ENCODE measurements at regions not wholly inside any gene's neighbourhood (a gene's known extent, or its start where the extent isn't known, plus 50 kb on each side); places are given as distances from the start of the nearest gene placed in this dataset.
"Not testable (repeated sequence)": the region's sequence is repeated elsewhere in the genome, so short reads cannot be mapped to it uniquely, and the experiment has no call there.

- H3K36me3 Mint-ChIP-seq, H3K4me1 Mint-ChIP-seq, H3K27ac Mint-ChIP-seq, DNase-seq, H3K4me3 Mint-ChIP-seq, H3K27me3 Mint-ChIP-seq, POLR2A ChIA-PET, ATAC-seq: not testable (repeated sequence)
- H3K9me3 Mint-ChIP-seq = peaks cover 0 to 21% (median 10%) of the 10 kb centered on the region in 9 donors
Measured at GRCh38 chr13:91057507-91057906, 290.0 kb upstream of the MIR17HG start.

GRCh38 chr13:91058066-91058465 lies 289.4 kb upstream of the MIR17HG start:
- Mint-ChIP-seq H3K4me1 (no peaks in the 10 kb centered on the region), H3K27ac (no peak overlapping the region), H3K27me3 (no peaks in the 10 kb centered on the region), H3K36me3 (no peaks in the 10 kb centered on the region), H3K4me3 (no peak overlapping the region), H3K9me3 (peaks cover 0 to 21% (median 10%) of the 10 kb centered on the region in 9 donors)
- POLR2A ChIA-PET = no interaction called here
- ATAC-seq (no peak), DNase-seq (no peak)

- ATAC-seq = no peak
- POLR2A ChIA-PET = no interaction called here
- no peaks in the 10 kb centered on the region for H3K4me1 Mint-ChIP-seq
- no peak overlapping the region for H3K4me3 Mint-ChIP-seq
- H3K36me3 Mint-ChIP-seq = no peaks in the 10 kb centered on the region
- no peaks in the 10 kb centered on the region for H3K27me3 Mint-ChIP-seq
- DNase-seq = no peak
- H3K9me3 Mint-ChIP-seq = peaks cover 0 to 21% (median 10%) of the 10 kb centered on the region in 9 donors
- H3K27ac Mint-ChIP-seq = no peak overlapping the region
Measured at GRCh38 chr13:91058919-91059318, 288.6 kb upstream of the MIR17HG start.

- DNase-seq (no peak), ATAC-seq (no peak)
- peaks cover 0 to 10% (median 0%) of the 10 kb centered on the region in 9 donors for H3K9me3 Mint-ChIP-seq
- no peaks in the 10 kb centered on the region for H3K36me3 Mint-ChIP-seq
- POLR2A ChIA-PET = no interaction called here
- no peak overlapping the region for H3K4me3 Mint-ChIP-seq
- no peaks in the 10 kb centered on the region for H3K4me1 Mint-ChIP-seq
- H3K27me3 Mint-ChIP-seq = peaks cover 0 to 3% (median 0%) of the 10 kb centered on the region in 5 donors
- no peak overlapping the region for H3K27ac Mint-ChIP-seq
Measured at GRCh38 chr13:91066745-91067144, 280.7 kb upstream of the MIR17HG start.

GRCh38 chr13:91072486-91072885 lies 275.0 kb upstream of the MIR17HG start:
- POLR2A ChIA-PET = no interaction called here
- no peak for ATAC-seq
- Mint-ChIP-seq H3K36me3 (no peaks in the 10 kb centered on the region), H3K9me3 (peaks cover 0 to 10% (median 0%) of the 10 kb centered on the region in 9 donors), H3K4me3 (no peak overlapping the region), H3K4me1 (no peaks in the 10 kb centered on the region), H3K27ac (no peak overlapping the region), H3K27me3 (peaks cover 0 to 6% (median 0%) of the 10 kb centered on the region in 5 donors)
- no peak for DNase-seq

GRCh38 chr13:91074091-91074490 lies 273.4 kb upstream of the MIR17HG start:
- no peaks in the 10 kb centered on the region for H3K4me1 Mint-ChIP-seq
- H3K4me3 Mint-ChIP-seq = no peak overlapping the region
- POLR2A ChIA-PET = no interaction called here
- peaks cover 0 to 10% (median 0%) of the 10 kb centered on the region in 9 donors for H3K9me3 Mint-ChIP-seq
- H3K27me3 Mint-ChIP-seq = peaks cover 0 to 6% (median 0%) of the 10 kb centered on the region in 5 donors
- ATAC-seq (no peak), DNase-seq (no peak)
- H3K36me3 Mint-ChIP-seq = no peaks in the 10 kb centered on the region
- no peak overlapping the region for H3K27ac Mint-ChIP-seq

GRCh38 chr13:91076830-91077229 lies 270.7 kb upstream of the MIR17HG start:
- no peak overlapping the region for H3K4me3 Mint-ChIP-seq
- H3K27ac Mint-ChIP-seq = no peak overlapping the region
- H3K27me3 Mint-ChIP-seq = peaks cover 0 to 12% (median 2%) of the 10 kb centered on the region in 5 donors
- ATAC-seq = no peak
- no peaks in the 10 kb centered on the region for H3K4me1 Mint-ChIP-seq
- POLR2A ChIA-PET = no interaction called here
- peaks cover 0 to 10% (median 0%) of the 10 kb centered on the region in 9 donors for H3K9me3 Mint-ChIP-seq
- no peaks in the 10 kb centered on the region for H3K36me3 Mint-ChIP-seq
- DNase-seq = no peak

- peaks cover 0 to 4% (median 0%) of the 10 kb centered on the region in 9 donors for H3K9me3 Mint-ChIP-seq
- no peak overlapping the region for H3K4me3 Mint-ChIP-seq
- H3K4me1 Mint-ChIP-seq = no peaks in the 10 kb centered on the region
- no peak for DNase-seq
- ATAC-seq = no peak
- POLR2A ChIA-PET = no interaction called here
- H3K27ac Mint-ChIP-seq = no peak overlapping the region
- H3K27me3 Mint-ChIP-seq = peaks cover 0 to 12% (median 2%) of the 10 kb centered on the region in 5 donors
- H3K36me3 Mint-ChIP-seq = no peaks in the 10 kb centered on the region
Measured at GRCh38 chr13:91078093-91078679, 269.3 kb upstream of the MIR17HG start.

- Mint-ChIP-seq H3K27ac (no peak overlapping the region), H3K4me1 (no peaks in the 10 kb centered on the region), H3K9me3 (peaks cover 0 to 4% (median 0%) of the 10 kb centered on the region in 9 donors), H3K4me3 (no peak overlapping the region), H3K36me3 (no peaks in the 10 kb centered on the region), H3K27me3 (peaks cover 0 to 12% (median 2%) of the 10 kb centered on the region in 5 donors)
- ATAC-seq (no peak), DNase-seq (no peak)
- POLR2A ChIA-PET = no interaction called here
Measured at GRCh38 chr13:91079176-91079575, 268.3 kb upstream of the MIR17HG start.

- ATAC-seq = no peak
Measured at GRCh38 chr13:91085127-91085526, 262.4 kb upstream of the MIR17HG start.

GRCh38 chr13:91086936-91087716 lies 260.4 kb upstream of the MIR17HG start:
- Mint-ChIP-seq H3K4me3 (no peak overlapping the region), H3K27me3 (peaks cover 0 to 1% (median 0%) of the 10 kb centered on the region in 5 donors), H3K36me3 (no peaks in the 10 kb centered on the region), H3K4me1 (no peaks in the 10 kb centered on the region), H3K27ac (no peak overlapping the region), H3K9me3 (no peaks in the 10 kb centered on the region)
- ATAC-seq (no peak), DNase-seq (no peak)
- POLR2A ChIA-PET = no interaction called here

More at GRCh38 chr13:91085127-91085526, 262.4 kb upstream of the MIR17HG start:
- Mint-ChIP-seq H3K27me3 (peaks cover 0 to 8% (median 2%) of the 10 kb centered on the region in 5 donors), H3K9me3 (peaks cover 0 to 4% (median 0%) of the 10 kb centered on the region in 9 donors), H3K4me1 (no peaks in the 10 kb centered on the region), H3K4me3 (no peak overlapping the region), H3K27ac (no peak overlapping the region), H3K36me3 (no peaks in the 10 kb centered on the region)
- POLR2A ChIA-PET = no interaction called here
- no peak for DNase-seq

- Mint-ChIP-seq H3K9me3 (no peaks in the 10 kb centered on the region), H3K4me3 (no peak overlapping the region), H3K27ac (no peak overlapping the region), H3K4me1 (no peaks in the 10 kb centered on the region), H3K36me3 (no peaks in the 10 kb centered on the region), H3K27me3 (peaks cover 0 to 9% (median 2%) of the 10 kb centered on the region in 5 donors)
- POLR2A ChIA-PET = no interaction called here
- DNase-seq (no peak), ATAC-seq (no peak)
Measured at GRCh38 chr13:91097269-91097668, 250.2 kb upstream of the MIR17HG start.

- POLR2A ChIA-PET = no interaction called here
- DNase-seq (no peak), ATAC-seq (no peak)
- Mint-ChIP-seq H3K9me3 (peaks cover 0 to 5% (median 0%) of the 10 kb centered on the region in 9 donors), H3K4me3 (no peak overlapping the region), H3K36me3 (no peaks in the 10 kb centered on the region), H3K4me1 (no peaks in the 10 kb centered on the region), H3K27me3 (peaks cover 0 to 9% (median 4%) of the 10 kb centered on the region in 5 donors), H3K27ac (no peak overlapping the region)
Measured at GRCh38 chr13:91099877-91100276, 247.6 kb upstream of the MIR17HG start.

Data from naive thymus-derived CD8-positive, alpha-beta T cell (primary cell).